Type B pancreatic cell (in vitro differentiated cells): ENCODE measurements at regions not wholly inside any gene's neighbourhood (a gene's known extent, or its start where the extent isn't known, plus 50 kb on each side); places are given as distances from the start of the nearest gene placed in this dataset.

Experiments used
- DNase-seq: peaks from one replicate; pipeline ENCODE4 v3.0.0; 2021; ENCODE audit warnings: mixed read lengths; ENCODE audit not compliant: unreplicated experiment; ENCODE audit errors: extremely low spot score
- H3K27ac Mint-ChIP-seq: 2 replicates; pipeline ENCODE4 v1.8.0; 2021; ENCODE audit warnings: mild to moderate bottlenecking, mixed read lengths
- H3K27me3 Mint-ChIP-seq: 2 replicates; pipeline ENCODE4 v1.8.0; 2021; ENCODE audit warnings: mixed read lengths
- H3K36me3 Mint-ChIP-seq: 2 replicates; pipeline ENCODE4 v1.8.0; 2021; ENCODE audit warnings: mixed read lengths
- H3K4me1 Mint-ChIP-seq: one replicate; pipeline ENCODE4 v1.8.0; 2021; ENCODE audit warnings: mixed read lengths; ENCODE audit not compliant: unreplicated experiment
- H3K4me3 Mint-ChIP-seq: 2 replicates; pipeline ENCODE4 v1.8.0; 2021; ENCODE audit warnings: mild to moderate bottlenecking, mixed read lengths
- H3K9me3 Mint-ChIP-seq: 2 replicates; pipeline ENCODE4 v1.8.0; 2021; ENCODE audit warnings: mixed read lengths
- CTCF ChIP-seq: fragments of 200-600 bp; sonication (generic); conservative IDR thresholded peaks from 2 replicates; pipeline ENCODE4 v1.5.0; 2021; ENCODE audit warnings: antibody characterized with exemption, mild to moderate bottlenecking

DNA sequence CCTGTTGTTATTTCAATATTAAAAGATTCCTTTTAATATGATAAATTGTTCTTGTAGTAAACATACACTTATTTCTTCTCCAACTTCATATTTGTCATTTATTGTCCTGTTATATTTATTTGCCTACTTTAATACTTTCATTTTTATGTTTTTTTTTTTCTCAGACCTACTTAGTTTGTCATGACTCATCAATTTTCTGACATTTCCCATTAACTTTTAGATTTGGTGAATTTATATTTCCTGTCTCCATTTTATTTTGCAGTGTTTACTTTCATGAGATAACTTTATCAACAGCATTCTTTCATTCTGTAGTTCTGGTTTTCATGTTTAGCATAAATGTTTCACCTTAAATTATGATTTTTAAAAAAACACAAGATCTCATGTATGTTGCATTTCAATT lies 788.7 kb downstream of the EFNA5 start:
- Mint-ChIP-seq H3K36me3 (no peaks in the 10 kb centered on the region), H3K9me3 (no peaks in the 10 kb centered on the region), H3K27me3 (no peaks in the 10 kb centered on the region), H3K27ac (no peak overlapping the region), H3K4me1 (no peaks in the 10 kb centered on the region), H3K4me3 (no peak overlapping the region)
- no peak for DNase-seq
- no peak for TF ChIP-seq CTCF

GRCh38 chr5:106880656-106881055 lies 790.1 kb downstream of the EFNA5 start:
- Mint-ChIP-seq H3K4me1 (no peaks in the 10 kb centered on the region), H3K4me3 (no peak overlapping the region), H3K27me3 (no peaks in the 10 kb centered on the region), H3K27ac (peak overlapping the region; percentile 16), H3K9me3 (no peaks in the 10 kb centered on the region), H3K36me3 (no peaks in the 10 kb centered on the region)
- DNase-seq, result no peak
- no peak for TF ChIP-seq CTCF

DNA sequence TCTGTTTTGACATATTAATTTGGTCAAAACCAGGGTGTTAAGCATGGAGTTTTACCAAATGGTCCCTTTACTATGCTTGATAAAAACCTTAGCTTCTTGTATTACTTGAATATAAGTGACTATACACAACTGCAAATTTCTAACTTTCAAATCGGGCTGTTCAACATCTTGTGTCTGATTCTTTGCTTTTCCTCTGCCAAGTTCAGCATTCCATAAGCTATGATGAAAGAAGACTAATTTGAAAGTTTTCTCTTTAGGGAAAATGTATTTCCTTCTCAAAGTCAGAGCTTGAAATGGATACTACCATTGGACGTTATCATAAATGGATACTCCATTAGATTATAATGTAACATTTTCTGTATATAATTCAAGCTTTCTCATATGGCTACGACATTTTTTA lies 792.9 kb downstream of the EFNA5 start:
- Mint-ChIP-seq H3K4me3 (no peak overlapping the region), H3K27me3 (no peaks in the 10 kb centered on the region), H3K9me3 (no peaks in the 10 kb centered on the region), H3K27ac (no peak overlapping the region), H3K4me1 (peaks cover under 1% of the 10 kb centered on the region), H3K36me3 (no peaks in the 10 kb centered on the region)
- no peak for TF ChIP-seq CTCF
- no peak for DNase-seq

- no peak for TF ChIP-seq CTCF
- Mint-ChIP-seq H3K4me1 (peaks cover 7% of the 10 kb centered on the region), H3K36me3 (no peaks in the 10 kb centered on the region), H3K27ac (no peak overlapping the region), H3K9me3 (no peaks in the 10 kb centered on the region), H3K27me3 (no peaks in the 10 kb centered on the region), H3K4me3 (no peak overlapping the region)
- no peak for DNase-seq
Measured at GRCh38 chr5:106876665-106877194, 794.0 kb downstream of the EFNA5 start.

DNA sequence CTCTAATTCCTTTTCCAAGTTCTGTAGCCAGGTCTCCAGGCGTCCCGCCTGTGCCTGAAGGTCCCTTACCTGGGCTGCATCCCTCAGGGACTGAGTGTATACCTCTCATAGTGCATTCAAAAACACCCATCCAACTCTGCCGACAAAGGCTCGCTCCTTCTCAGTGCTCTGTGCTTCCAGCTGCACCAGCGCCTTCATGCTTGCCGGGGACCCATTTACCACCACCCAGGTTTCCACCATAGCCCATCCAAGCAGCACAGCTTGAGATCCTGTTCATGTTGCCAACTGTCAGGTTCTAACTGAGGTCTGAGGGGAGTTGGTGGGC lies 794.5 kb downstream of the EFNA5 start:
- Mint-ChIP-seq H3K4me1 (peaks cover 7% of the 10 kb centered on the region), H3K4me3 (no peak overlapping the region), H3K36me3 (no peaks in the 10 kb centered on the region)

More for the DNA sequence above, 794.5 kb downstream of the EFNA5 start:
- no peaks in the 10 kb centered on the region for H3K27me3 Mint-ChIP-seq
- no peak for DNase-seq
- no peak for TF ChIP-seq CTCF
- H3K9me3 Mint-ChIP-seq, result no peaks in the 10 kb centered on the region
- H3K27ac Mint-ChIP-seq, result no peak overlapping the region
